ENCODE measurements at regions not wholly inside any gene's neighbourhood (a gene's known extent, or its start where the extent isn't known, plus 50 kb on each side); places are given as distances from the start of the nearest gene placed in this dataset.

DNA sequence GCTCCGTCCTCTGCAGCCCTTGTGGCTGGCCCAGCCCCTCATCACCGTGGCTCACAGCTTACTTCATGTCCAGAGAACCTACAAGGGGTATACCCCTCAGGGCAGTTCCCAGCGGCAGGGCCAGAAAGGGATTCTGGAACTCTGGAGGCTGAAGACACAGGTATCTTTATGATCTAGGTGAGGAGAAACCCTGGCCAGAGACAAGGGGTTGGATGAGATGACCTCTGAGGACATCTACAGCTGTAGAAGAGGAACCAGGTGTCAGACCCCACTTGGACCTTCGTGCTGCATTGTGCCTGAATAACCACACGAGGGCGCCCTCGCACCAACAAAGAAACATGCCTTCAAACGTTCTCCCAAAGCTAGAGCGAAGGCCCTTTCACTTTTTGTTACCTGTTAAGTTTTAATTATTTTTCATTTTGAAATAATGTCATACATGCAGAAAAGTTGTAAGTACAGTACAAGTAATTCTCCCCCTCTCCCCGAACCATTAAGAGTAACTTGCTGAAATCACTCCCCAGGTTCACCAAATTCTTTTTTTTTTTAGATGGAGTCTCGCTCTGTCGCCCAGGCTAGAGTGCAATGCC, 118.7 kb upstream of the SMAD3 start:
- ChIA-PET CTCF (interaction anchor here (0.6 to 1.9 kb wide), 21 partner anchors 8 to 877 kb away, joined by 3 to 9 read pairs (median 4); no protein-coding TSS in a partner anchor), POLR2A (interaction anchor here (1.2 kb wide), 2 partner anchors 354 to 358 kb away, joined by 3 read pairs; no protein-coding TSS in a partner anchor)
- peak; percentile 76 for DNase-seq (ENCODE audit: extremely low spot score)

DNA sequence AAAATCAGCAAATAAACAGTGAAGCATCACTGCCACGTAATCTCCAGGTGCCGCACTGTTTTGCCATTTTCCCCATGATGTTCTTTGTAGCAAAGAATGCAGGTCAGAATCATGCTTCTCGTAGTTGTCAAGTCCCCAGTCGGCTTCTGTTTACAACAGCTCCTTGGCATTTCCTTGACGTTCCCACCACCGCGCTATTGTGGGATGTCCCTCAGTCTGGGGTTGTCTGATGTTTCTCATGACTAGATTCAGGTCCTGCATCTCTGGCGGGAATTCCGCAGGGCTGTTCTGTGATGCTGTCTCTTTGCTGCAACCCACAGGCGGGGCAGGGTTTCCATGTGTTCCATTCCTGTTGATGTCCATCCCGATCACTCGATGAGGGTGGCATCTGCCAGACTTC, 117.9 kb upstream of the SMAD3 start:
- TF ChIP-seq LEF1 (IDR thresholded peaks at IDR 0.05; ENCODE audit: borderline replicate concordance) = no peak
- POLR2A ChIA-PET = no interaction called here
- no peak for DNase-seq (ENCODE audit: extremely low spot score)
- CTCF ChIA-PET = interaction anchor here (1.5 kb wide), 1 partner anchor 363 kb away, joined by 5 read pairs; no protein-coding TSS in a partner anchor

More for the DNA sequence above, 118.7 kb upstream of the SMAD3 start:
- no peak for TF ChIP-seq HDGF (IDR thresholded peaks at IDR 0.05; ENCODE audit: borderline replicate concordance)
- no peak for TF ChIP-seq CTBP1 (IDR thresholded peaks at IDR 0.05; ENCODE audit: borderline replicate concordance)
- no peak for TF ChIP-seq LEF1 (IDR thresholded peaks at IDR 0.05; ENCODE audit: borderline replicate concordance)
- TF ChIP-seq L3MBTL2 (conservative IDR thresholded peaks at IDR 0.05) = no peak
- TF ChIP-seq BHLHE40 (IDR thresholded peaks at IDR 0.05; ENCODE audit: borderline replicate concordance) = no peak
- no peak for TF ChIP-seq ZNF384 (IDR thresholded peaks at IDR 0.05)
- no peak for TF ChIP-seq FOXK2 (IDR thresholded peaks at IDR 0.05)
- no peak for TF ChIP-seq ELF4 (IDR thresholded peaks at IDR 0.05)
- no peak for TF ChIP-seq FOXM1 (IDR thresholded peaks at IDR 0.05; ENCODE audit: borderline replicate concordance)
- TF ChIP-seq, protein P1, sequence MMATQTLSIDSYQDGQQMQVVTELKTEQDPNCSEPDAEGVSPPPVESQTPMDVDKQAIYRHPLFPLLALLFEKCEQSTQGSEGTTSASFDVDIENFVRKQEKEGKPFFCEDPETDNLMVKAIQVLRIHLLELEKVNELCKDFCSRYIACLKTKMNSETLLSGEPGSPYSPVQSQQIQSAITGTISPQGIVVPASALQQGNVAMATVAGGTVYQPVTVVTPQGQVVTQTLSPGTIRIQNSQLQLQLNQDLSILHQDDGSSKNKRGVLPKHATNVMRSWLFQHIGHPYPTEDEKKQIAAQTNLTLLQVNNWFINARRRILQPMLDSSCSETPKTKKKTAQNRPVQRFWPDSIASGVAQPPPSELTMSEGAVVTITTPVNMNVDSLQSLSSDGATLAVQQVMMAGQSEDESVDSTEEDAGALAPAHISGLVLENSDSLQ (IDR thresholded peaks at IDR 0.05) = no peak
- TF ChIP-seq NFRKB (IDR thresholded peaks at IDR 0.05) = no peak
- no peak for TF ChIP-seq SUZ12 (IDR thresholded peaks at IDR 0.05)

DNA sequence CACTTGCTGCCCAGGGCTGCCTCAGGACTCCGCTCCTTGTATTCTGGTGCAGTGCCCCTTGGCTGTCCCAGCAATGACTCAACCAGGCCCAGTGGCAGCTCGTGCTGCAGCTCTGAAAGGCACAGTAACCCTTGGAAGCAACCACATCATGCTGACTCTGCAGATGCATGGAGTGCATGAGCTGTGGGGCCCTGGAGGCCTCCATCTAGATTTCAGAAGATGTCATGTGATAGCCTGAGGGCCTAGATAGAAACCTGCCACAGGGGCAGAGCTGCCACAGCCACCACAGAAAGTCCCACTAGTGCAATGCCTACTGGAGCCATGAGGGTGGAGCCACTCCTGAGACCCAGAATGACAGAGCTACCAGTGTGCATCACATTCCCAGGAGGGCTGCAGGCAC, 117.1 kb upstream of the SMAD3 start:
- TF ChIP-seq ZNF384 (IDR thresholded peaks at IDR 0.05) = no peak
- no peak for TF ChIP-seq TARDBP (IDR thresholded peaks at IDR 0.05)
- TF ChIP-seq FOXA1 (IDR thresholded peaks at IDR 0.05) = no peak
- no peak for TF ChIP-seq NFRKB (IDR thresholded peaks at IDR 0.05)
- no peak for TF ChIP-seq HDGF (IDR thresholded peaks at IDR 0.05; ENCODE audit: borderline replicate concordance)
- TF ChIP-seq SUZ12 (IDR thresholded peaks at IDR 0.05) = no peak
- no peak for TF ChIP-seq LEF1 (IDR thresholded peaks at IDR 0.05; ENCODE audit: borderline replicate concordance)
- TF ChIP-seq ARNT (IDR thresholded peaks at IDR 0.05) = no peak
- no peak for TF ChIP-seq FOXK2 (IDR thresholded peaks at IDR 0.05)
- TF ChIP-seq L3MBTL2 (conservative IDR thresholded peaks at IDR 0.05) = no peak
- no peak for TF ChIP-seq FOXM1 (IDR thresholded peaks at IDR 0.05; ENCODE audit: borderline replicate concordance)
- ChIA-PET POLR2A (interaction anchor here (1.8 kb wide), 1 partner anchor 116 kb away, joined by 5 read pairs; no protein-coding TSS in a partner anchor), CTCF (no interaction called here)
- DNase-seq (ENCODE audit: extremely low spot score) = no peak

DNA sequence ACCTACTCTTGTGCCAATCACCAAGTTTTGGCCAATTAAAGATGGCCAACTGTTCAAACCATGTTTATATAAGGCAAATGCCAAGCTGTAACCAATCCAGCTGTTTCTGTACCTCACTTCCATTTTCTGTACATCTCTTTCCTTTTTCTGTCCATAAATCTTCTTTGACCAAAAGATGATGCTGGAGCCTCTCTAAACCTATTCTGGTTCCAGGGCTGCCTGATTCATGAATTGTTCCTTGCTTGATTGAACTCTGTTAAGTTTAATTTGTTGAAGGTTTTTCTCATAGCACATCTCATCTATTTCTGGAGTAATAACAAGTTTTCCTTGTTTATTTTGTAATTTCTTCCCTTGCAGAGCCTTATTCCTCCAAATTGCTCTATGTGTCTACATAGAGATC, 115.3 kb upstream of the SMAD3 start:
- no peak for DNase-seq (ENCODE audit: extremely low spot score)
- TF ChIP-seq SP1 (IDR thresholded peaks at IDR 0.05) (no peak), TARDBP (IDR thresholded peaks at IDR 0.05) (no peak), L3MBTL2 (conservative IDR thresholded peaks at IDR 0.05) (no peak), FOXM1 (IDR thresholded peaks at IDR 0.05; ENCODE audit: borderline replicate concordance) (no peak)
- POLR2A ChIA-PET = no interaction called here
- CTCF ChIA-PET = no interaction called here

DNA sequence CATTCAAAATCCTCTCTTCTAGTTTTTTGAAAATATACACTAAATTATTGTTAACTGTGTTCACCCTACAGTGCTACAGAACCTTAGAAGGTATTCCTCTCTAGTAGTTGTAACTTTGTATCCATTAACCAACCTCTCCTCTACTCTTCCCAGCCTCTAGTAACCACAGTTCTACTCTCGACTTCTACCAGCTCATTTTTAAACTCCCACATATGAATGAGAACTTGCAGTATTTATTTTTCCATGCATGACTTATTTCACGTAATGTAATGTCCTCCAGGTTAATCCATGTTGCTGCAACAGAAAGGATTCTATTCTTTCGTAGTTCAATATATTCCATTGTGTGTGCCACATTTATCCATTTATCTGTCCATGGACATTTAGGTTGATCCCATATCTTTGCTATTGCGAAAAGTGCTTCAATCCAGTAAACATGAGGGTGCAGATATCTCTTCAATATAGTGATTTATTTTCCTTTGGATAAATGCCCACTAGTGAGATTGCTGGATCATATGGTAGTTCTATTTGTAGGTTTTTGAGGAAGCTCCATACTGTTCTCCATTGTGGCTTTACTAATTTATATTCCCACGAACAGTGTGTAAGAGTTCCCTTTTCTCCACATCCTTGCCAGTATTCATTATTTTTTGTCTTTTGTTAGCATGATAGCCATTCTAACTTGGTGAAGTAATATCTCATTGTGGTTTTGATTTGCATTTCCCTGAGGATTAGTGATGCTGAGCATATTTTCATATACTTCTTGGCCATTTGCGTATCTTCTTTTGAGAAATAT, 113.7 kb upstream of the SMAD3 start:
- CTCF ChIA-PET = interaction anchor here (0.6 kb wide), 1 partner anchor 347 kb away, joined by 3 read pairs; no protein-coding TSS in a partner anchor
- TF ChIP-seq BHLHE40 (IDR thresholded peaks at IDR 0.05; ENCODE audit: borderline replicate concordance) = no peak
- no peak for TF ChIP-seq ZNF384 (IDR thresholded peaks at IDR 0.05)
- no peak for TF ChIP-seq FOXK2 (IDR thresholded peaks at IDR 0.05)
- TF ChIP-seq LEF1 (IDR thresholded peaks at IDR 0.05; ENCODE audit: borderline replicate concordance) = no peak
- TF ChIP-seq, protein P1 (IDR thresholded peaks at IDR 0.05) = no peak
- no peak for TF ChIP-seq HDGF (IDR thresholded peaks at IDR 0.05; ENCODE audit: borderline replicate concordance)
- TF ChIP-seq FOXA1 (IDR thresholded peaks at IDR 0.05) = no peak
- no peak for TF ChIP-seq TARDBP (IDR thresholded peaks at IDR 0.05)
- no peak for DNase-seq (ENCODE audit: extremely low spot score)
- POLR2A ChIA-PET = no interaction called here

DNA sequence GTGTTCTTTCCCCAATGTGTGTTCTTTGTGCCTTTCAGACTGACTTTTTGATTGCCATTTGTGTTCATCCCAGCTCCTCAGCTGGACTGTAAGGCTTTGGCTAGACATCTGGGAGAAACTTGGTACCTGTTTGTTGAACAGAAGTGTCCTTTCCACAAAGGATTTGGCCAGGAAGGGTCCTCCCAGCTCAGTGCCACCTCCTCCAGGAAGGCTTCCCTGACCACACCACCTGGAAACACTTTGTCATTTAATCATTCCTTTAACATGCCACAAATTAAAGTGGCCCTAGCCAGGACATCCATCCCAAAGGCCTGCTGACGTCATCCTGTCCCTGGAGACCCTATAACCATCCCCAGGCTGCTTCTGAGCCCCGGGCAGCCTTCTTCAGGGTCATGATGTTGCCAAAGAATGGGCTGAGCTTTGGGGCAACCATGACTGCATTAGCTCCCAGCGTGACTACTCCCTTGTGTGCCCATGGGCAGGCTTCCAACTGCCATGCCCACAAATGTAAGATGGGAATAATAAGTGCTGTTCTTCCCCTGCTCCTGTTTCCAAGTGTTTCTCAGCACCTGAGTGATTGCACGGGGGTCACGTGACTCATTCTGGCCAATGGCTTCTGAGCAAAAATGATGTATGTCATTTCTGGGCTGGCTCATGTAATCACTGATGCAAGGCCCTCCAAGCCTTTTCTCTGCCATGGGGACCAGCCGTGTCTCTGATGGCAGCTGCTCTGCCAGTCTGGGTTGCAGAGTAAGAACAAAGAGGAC, 112.5 kb upstream of the SMAD3 start:
- TF ChIP-seq FOXK2 (IDR thresholded peaks at IDR 0.05) = no peak
- TF ChIP-seq CTBP1 (IDR thresholded peaks at IDR 0.05; ENCODE audit: borderline replicate concordance) = no peak
- TF ChIP-seq FOXM1 (IDR thresholded peaks at IDR 0.05; ENCODE audit: borderline replicate concordance) = no peak
- ChIA-PET CTCF (no interaction called here), POLR2A (no interaction called here)
- no peak for DNase-seq (ENCODE audit: extremely low spot score)
